ENCODE measurements at regions not wholly inside any gene's neighbourhood (a gene's known extent, or its start where the extent isn't known, plus 50 kb on each side); places are given as distances from the start of the nearest gene placed in this dataset.

DNA sequence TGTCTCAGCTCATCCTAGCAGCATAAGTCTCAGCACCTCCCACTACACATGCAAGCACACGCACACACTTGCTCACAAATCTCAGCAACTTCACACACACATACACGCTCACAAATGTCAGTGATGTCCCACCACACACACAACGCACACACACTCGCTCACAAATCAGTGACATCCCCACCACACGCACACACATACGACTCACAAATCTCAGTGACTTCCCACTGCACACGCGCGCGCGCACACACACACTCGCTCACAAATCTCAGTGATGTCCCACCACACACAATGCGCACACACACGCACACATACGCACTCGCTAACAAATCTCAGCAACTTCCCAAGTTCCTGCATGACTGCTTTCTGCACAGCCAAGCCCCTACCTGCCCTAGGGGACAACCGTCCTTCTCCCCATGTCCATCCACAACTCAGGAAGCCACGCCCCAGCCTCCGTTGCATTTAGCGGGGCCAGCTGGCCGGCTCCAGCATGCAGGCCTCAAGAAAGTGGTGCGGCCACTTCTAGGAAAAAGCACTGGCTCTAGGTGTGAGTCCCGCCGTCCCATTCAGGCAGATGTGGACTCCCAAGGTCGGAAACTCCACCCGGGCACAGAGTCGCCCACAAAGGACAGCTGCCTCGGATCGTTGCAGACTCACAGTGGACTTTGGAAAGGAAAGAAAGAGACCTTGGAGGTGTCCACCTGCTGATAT lies 180.1 kb upstream of the SALL3 start:
- TF ChIP-seq PATZ1 (CRISPR knock-in tag; IDR thresholded peaks at IDR 0.05; ENCODE audit: borderline replicate concordance) = no peak
- TF ChIP-seq, protein P1, sequence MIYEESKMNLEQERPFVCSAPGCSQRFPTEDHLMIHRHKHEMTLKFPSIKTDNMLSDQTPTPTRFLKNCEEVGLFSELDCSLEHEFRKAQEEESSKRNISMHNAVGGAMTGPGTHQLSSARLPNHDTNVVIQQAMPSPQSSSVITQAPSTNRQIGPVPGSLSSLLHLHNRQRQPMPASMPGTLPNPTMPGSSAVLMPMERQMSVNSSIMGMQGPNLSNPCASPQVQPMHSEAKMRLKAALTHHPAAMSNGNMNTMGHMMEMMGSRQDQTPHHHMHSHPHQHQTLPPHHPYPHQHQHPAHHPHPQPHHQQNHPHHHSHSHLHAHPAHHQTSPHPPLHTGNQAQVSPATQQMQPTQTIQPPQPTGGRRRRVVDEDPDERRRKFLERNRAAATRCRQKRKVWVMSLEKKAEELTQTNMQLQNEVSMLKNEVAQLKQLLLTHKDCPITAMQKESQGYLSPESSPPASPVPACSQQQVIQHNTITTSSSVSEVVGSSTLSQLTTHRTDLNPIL (CRISPR knock-in tag; IDR thresholded peaks at IDR 0.05; ENCODE audit: low read depth) = no peak
- TF ChIP-seq ZFP3 (CRISPR knock-in tag; IDR thresholded peaks at IDR 0.05) = no peak
- TF ChIP-seq ZNF565 (CRISPR knock-in tag; conservative IDR thresholded peaks at IDR 0.05; ENCODE audit: low read depth) = no peak
- no peak for TF ChIP-seq ZC3H10 (CRISPR knock-in tag; IDR thresholded peaks at IDR 0.05)
- no peak for TF ChIP-seq ZFP30 (CRISPR knock-in tag; IDR thresholded peaks at IDR 0.05)
- no peak for TF ChIP-seq TOX (CRISPR knock-in tag; IDR thresholded peaks at IDR 0.05; ENCODE audit: borderline replicate concordance)
- no peak for TF ChIP-seq RARB (CRISPR knock-in tag; IDR thresholded peaks at IDR 0.05)
- TF ChIP-seq ESRRG (CRISPR knock-in tag; IDR thresholded peaks at IDR 0.05) = no peak
- TF ChIP-seq CSRNP3 (CRISPR knock-in tag; IDR thresholded peaks at IDR 0.05) = no peak
- no peak for TF ChIP-seq ARNTL (CRISPR knock-in tag; IDR thresholded peaks at IDR 0.05; ENCODE audit: borderline replicate concordance, low read depth)
- TF ChIP-seq OSR1 (CRISPR knock-in tag; IDR thresholded peaks at IDR 0.05) = no peak
